Tibial artery (tissue), 4 donors: ENCODE measurements at regions not wholly inside any gene's neighbourhood (a gene's known extent, or its start where the extent isn't known, plus 50 kb on each side); places are given as distances from the start of the nearest gene placed in this dataset.

Experiments
- DNase-seq, 2 donors: peaks; one replicate each; pipeline ENCODE4 v3.0.0-alpha.2; 2019
- H3K27ac ChIP-seq, 2 donors: fragments of 200-600 bp; sonication (generic) in 1 of 2; 1 replicate in 1 of 2; 2 replicates in 1 of 2; pipeline ENCODE4 v1.5.1; 2018 to 2019; ENCODE audit warnings: mild to moderate bottlenecking in 1 of 2
- H3K27me3 ChIP-seq, 2 donors: fragments of 200-600 bp; sonication (generic) in 1 of 2; one replicate each; pipeline versions ENCODE4 v1.5.1 to v1.6.0; 2016 to 2019
- H3K36me3 ChIP-seq, 3 donors: fragments of 200-600 bp; sonication (generic) in 2 of 3; one replicate each; pipeline ENCODE4 v1.5.1; 2016 to 2019; ENCODE audit warnings: mild to moderate bottlenecking in 2 of 3
- H3K4me1 ChIP-seq, 4 donors: fragments of 200-600 bp; sonication (generic) in 2 of 4; 1 replicate in 3 of 4; 2 replicates in 1 of 4; pipeline ENCODE4 v1.5.1; 2016 to 2019
- H3K4me3 ChIP-seq, 2 donors: fragments of 200-600 bp; sonication (generic) in 1 of 2; 1 replicate in 1 of 2; 2 replicates in 1 of 2; pipeline ENCODE4 v1.5.1; 2018 to 2019; ENCODE audit warnings: mild to moderate bottlenecking in 2 of 2
- H3K9me3 ChIP-seq, 3 donors: fragments of 200-600 bp; sonication (generic) in 1 of 3; one replicate each; pipeline ENCODE4 v1.5.1; 2016 to 2019
- intact Hi-C: fragments of 100-400 bp; cut with DNase I; formaldehyde crosslinking; loops from one replicate; pipeline ENCODE4 v1.15.0; 2023; ENCODE audit warnings: low total_unique reads
- TF ChIP-seq, protein P1 (sequence below), 2 experiments: fragments of 200-600 bp in 1 of 2; fragments of 450-650 bp in 1 of 2; IDR thresholded peaks; one replicate each; pipeline ENCODE4 v1.5.1; 2017 to 2019; ENCODE audit warnings: antibody characterized with exemption in 2 of 2, mild to moderate bottlenecking in 1 of 2, moderate library complexity in 1 of 2

DNA sequence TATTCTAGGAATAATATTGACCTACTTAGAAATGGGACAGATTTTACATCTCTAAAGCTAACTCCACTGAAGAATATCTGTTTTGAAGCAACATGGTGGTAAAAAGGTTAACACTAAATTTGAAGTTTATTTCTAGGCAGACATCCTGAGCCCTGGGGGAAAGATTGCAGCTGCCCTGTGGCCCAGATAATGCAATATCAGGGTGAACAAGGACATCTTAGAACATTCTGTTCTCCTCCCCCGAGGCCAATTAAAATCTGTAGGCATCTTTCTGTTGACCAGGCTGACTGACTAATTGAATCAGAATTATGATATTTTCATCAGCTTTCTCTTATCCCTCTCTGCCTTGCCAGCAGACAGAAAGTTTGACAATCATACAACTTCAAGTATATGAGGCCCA, 149.8 kb upstream of the DUSP10 start:
- no peak overlapping the region for H3K27ac ChIP-seq
- H3K36me3 ChIP-seq = no peaks in the 10 kb centered on the region
- H3K4me3 ChIP-seq = no peak overlapping the region
- no peaks in the 10 kb centered on the region for H3K9me3 ChIP-seq
- H3K4me1 ChIP-seq = peaks cover 0 to 21% (median 5%) of the 10 kb centered on the region in 4 donors
- DNase-seq = peak in 1 of 2 donors; percentile 42
- intact Hi-C loops = no loop called here
- TF ChIP-seq, protein P1, sequence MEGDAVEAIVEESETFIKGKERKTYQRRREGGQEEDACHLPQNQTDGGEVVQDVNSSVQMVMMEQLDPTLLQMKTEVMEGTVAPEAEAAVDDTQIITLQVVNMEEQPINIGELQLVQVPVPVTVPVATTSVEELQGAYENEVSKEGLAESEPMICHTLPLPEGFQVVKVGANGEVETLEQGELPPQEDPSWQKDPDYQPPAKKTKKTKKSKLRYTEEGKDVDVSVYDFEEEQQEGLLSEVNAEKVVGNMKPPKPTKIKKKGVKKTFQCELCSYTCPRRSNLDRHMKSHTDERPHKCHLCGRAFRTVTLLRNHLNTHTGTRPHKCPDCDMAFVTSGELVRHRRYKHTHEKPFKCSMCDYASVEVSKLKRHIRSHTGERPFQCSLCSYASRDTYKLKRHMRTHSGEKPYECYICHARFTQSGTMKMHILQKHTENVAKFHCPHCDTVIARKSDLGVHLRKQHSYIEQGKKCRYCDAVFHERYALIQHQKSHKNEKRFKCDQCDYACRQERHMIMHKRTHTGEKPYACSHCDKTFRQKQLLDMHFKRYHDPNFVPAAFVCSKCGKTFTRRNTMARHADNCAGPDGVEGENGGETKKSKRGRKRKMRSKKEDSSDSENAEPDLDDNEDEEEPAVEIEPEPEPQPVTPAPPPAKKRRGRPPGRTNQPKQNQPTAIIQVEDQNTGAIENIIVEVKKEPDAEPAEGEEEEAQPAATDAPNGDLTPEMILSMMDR (IDR thresholded peaks at IDR 0.05) = no peak
- no peaks in the 10 kb centered on the region for H3K27me3 ChIP-seq

DNA sequence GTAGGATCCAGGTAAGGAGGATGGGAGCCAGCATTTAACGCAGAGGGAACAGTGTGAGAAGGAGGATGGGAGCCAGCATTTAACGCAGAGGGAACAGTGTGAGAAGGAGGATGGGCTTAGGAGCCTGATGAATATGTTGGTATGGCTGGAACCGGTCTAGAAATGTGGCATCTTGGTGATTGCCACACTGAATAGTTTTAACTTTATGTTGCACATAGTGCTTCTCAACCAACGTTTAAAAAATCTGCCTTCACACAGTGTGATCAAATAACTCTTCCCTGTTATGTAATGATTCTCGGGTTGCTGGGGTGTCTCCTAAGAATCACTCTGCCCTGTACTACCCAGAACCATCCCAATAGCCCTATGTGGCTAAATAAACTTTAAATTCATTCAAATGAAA, 146.9 kb upstream of the DUSP10 start:
- H3K36me3 ChIP-seq = no peaks in the 10 kb centered on the region
- H3K27me3 ChIP-seq = no peaks in the 10 kb centered on the region
- peaks cover 0 to 25% (median 7%) of the 10 kb centered on the region in 4 donors for H3K4me1 ChIP-seq
- TF ChIP-seq, protein P1 (IDR thresholded peaks at IDR 0.05) = no peak
- no peak overlapping the region for H3K27ac ChIP-seq
- intact Hi-C loops = no loop called here
- DNase-seq = no peak
- H3K4me3 ChIP-seq = no peak overlapping the region
- no peaks in the 10 kb centered on the region for H3K9me3 ChIP-seq

DNA sequence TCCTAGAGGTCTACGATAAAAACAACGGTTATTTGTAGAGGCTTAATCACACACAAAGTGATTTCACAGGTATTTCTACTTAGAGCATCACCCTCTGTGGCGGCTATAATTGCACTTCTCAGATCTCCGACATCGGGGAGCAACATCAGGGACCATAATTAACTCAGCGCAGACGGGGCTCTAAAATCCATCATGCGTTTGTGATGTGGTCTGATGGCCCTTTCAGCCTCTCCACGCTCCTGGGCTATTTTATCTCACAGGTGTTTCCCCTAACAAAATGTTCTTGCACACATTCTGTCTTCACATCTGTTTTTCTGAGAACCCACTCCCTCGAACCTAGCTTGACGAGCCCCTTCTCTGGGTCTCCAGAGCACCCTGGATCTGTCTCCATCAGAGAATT, 146.3 kb upstream of the DUSP10 start:
- H3K36me3 ChIP-seq = no peaks in the 10 kb centered on the region
- no peak overlapping the region for H3K27ac ChIP-seq
- TF ChIP-seq, protein P1 (IDR thresholded peaks at IDR 0.05) = no peak
- no peaks in the 10 kb centered on the region for H3K9me3 ChIP-seq
- DNase-seq = no peak
- intact Hi-C loops = no loop called here
- peaks cover 0 to 25% (median 7%) of the 10 kb centered on the region in 4 donors for H3K4me1 ChIP-seq
- no peak overlapping the region for H3K4me3 ChIP-seq
- H3K27me3 ChIP-seq = no peaks in the 10 kb centered on the region

DNA sequence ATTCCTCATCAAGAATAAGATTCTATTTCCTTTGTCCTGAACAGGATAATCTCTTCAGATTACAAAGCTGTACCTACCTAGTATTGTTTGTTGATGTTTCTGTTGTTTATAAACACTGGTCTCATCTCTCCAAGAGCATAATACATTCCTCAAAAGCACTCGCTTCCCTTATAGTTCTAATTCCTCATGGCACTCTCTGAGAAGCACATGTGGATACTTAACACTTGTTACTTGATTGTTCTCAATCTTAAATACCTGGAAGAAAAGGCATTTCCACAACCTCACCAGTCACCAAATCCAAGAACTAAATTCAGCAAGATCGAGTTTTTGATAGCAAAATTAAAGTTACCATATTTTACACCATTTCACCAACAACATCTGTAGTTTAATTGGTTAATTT, 145.9 kb upstream of the DUSP10 start:
- Histone ChIP-seq H3K9me3 (no peaks in the 10 kb centered on the region), H3K27ac (peak overlapping the region in 1 of 2 donors; percentile 7), H3K4me1 (peaks cover 0 to 25% (median 7%) of the 10 kb centered on the region in 4 donors), H3K27me3 (no peaks in the 10 kb centered on the region), H3K36me3 (no peaks in the 10 kb centered on the region), H3K4me3 (no peak overlapping the region)
- intact Hi-C loops = no loop called here
- TF ChIP-seq, protein P1 (IDR thresholded peaks at IDR 0.05) = no peak
- no peak for DNase-seq

DNA sequence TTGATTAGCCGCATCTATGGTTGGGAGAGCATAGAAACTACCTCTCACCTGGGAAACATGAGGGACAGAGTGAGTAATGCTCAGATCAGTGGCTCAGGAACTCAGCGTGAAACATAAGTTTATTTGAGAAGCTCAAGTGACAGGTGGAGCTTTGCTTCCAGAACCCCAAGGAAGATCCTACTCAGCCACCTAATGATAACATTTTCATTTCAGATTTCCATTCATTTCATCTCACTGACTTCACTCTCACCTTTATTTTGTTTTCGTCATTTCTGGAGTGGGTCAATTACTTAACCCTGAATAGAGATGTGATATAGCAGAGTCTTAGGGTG, 145.5 kb upstream of the DUSP10 start:
- H3K4me3 ChIP-seq = no peak overlapping the region
- peak overlapping the region in 1 of 2 donors; percentile 7 for H3K27ac ChIP-seq
- H3K9me3 ChIP-seq = no peaks in the 10 kb centered on the region
- intact Hi-C loops = no loop called here
- DNase-seq = no peak
- H3K36me3 ChIP-seq = no peaks in the 10 kb centered on the region
- H3K4me1 ChIP-seq = peaks cover 0 to 24% (median 7%) of the 10 kb centered on the region in 4 donors
- TF ChIP-seq, protein P1 (IDR thresholded peaks at IDR 0.05) = no peak
- H3K27me3 ChIP-seq = no peaks in the 10 kb centered on the region
